ENCODE measurements at regions not wholly inside any gene's neighbourhood (a gene's known extent, or its start where the extent isn't known, plus 50 kb on each side); places are given as distances from the start of the nearest gene placed in this dataset.

- DNase-seq (ENCODE audit: low read depth): no peak
These were observed 84.8 kb upstream of the ZNF827 start for GRCh38 chr4:146023334-146023967.

GRCh38 chr4:146022541-146022940 lies 83.9 kb upstream of the ZNF827 start:
- DNase-seq (ENCODE audit: low read depth): no peak

- DNase-seq (ENCODE audit: low read depth): no peak
These were observed 79.6 kb upstream of the ZNF827 start for GRCh38 chr4:146018247-146018646.

- no peak for DNase-seq (ENCODE audit: low read depth)
These were observed 66.1 kb upstream of the ZNF827 start for GRCh38 chr4:146004730-146005129.

- DNase-seq (ENCODE audit: low read depth): no peak
These were observed 50.0 kb upstream of the ZNF827 start for GRCh38 chr4:145988628-145989027.

Data from fibroblast of gingiva (primary cell).